ENCODE measurements at regions not wholly inside any gene's neighbourhood (a gene's known extent, or its start where the extent isn't known, plus 50 kb on each side); places are given as distances from the start of the nearest gene placed in this dataset.

DNA sequence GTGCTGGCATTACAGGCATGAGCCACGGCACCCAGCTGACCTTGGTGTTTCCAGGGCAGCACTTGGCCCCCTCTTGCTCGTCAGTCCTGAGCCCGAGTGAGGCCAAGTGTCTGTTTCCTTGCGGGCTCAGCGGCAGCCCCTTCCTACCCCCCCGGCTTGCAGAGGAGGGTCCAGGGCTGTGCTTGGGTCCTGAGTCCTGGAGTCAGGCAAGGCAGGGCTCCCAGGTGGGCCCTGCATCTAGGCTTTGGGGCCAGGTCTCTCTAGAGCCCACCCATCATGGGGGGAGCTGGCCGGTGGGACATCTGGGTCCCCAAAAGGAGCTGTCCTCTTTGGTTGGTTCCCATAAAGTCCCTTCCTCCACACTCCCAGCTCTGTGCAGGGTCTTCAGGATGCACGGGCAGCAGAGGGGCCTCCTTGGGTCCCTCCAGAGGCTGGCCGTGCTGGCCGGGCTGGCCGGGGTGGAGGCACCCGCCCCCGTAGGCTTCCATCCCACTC, 63.7 kb upstream of the HPCAL1 start:
- Histone ChIP-seq H3K79me2 (no peaks in the 10 kb centered on the region), H3K36me3 (replicated peaks; ENCODE audit: insufficient read depth, low read depth) (no peaks in the 10 kb centered on the region), H2AFZ (no peak overlapping the region), H3K4me1 (ENCODE audit: insufficient read depth) (no peaks in the 10 kb centered on the region), H3K4me3 (no peak overlapping the region), H3K27ac (no peak overlapping the region), H3K4me2 (no peak overlapping the region), H4K20me1 (ENCODE audit: insufficient read depth, poor library complexity, severe bottlenecking) (no peaks in the 10 kb centered on the region), H3K27me3 (no peaks in the 10 kb centered on the region), H3K9me2 (replicated peaks; ENCODE audit: insufficient read depth) (no peaks in the 10 kb centered on the region), H3K9me3 (ENCODE audit: low read depth) (no peaks in the 10 kb centered on the region)
- DNase-seq (ENCODE audit: low spot score) = no peak
- WGBS (ENCODE audit: low lambda C conversion rate, missing lambda C conversion rate) = 91% methylated on average over 12 of the region's 13 CpGs
- TF ChIP-seq EZH2phosphoT487 (IDR thresholded peaks at IDR 0.05; ENCODE audit: low read depth, severe bottlenecking, unreplicated experiment) = no peak
- TF ChIP-seq, protein P1, sequence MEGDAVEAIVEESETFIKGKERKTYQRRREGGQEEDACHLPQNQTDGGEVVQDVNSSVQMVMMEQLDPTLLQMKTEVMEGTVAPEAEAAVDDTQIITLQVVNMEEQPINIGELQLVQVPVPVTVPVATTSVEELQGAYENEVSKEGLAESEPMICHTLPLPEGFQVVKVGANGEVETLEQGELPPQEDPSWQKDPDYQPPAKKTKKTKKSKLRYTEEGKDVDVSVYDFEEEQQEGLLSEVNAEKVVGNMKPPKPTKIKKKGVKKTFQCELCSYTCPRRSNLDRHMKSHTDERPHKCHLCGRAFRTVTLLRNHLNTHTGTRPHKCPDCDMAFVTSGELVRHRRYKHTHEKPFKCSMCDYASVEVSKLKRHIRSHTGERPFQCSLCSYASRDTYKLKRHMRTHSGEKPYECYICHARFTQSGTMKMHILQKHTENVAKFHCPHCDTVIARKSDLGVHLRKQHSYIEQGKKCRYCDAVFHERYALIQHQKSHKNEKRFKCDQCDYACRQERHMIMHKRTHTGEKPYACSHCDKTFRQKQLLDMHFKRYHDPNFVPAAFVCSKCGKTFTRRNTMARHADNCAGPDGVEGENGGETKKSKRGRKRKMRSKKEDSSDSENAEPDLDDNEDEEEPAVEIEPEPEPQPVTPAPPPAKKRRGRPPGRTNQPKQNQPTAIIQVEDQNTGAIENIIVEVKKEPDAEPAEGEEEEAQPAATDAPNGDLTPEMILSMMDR (IDR thresholded peaks at IDR 0.05; ENCODE audit: poor library complexity) = no peak
- no peak for TF ChIP-seq EZH2 (IDR thresholded peaks at IDR 0.05; ENCODE audit: borderline replicate concordance)

DNA sequence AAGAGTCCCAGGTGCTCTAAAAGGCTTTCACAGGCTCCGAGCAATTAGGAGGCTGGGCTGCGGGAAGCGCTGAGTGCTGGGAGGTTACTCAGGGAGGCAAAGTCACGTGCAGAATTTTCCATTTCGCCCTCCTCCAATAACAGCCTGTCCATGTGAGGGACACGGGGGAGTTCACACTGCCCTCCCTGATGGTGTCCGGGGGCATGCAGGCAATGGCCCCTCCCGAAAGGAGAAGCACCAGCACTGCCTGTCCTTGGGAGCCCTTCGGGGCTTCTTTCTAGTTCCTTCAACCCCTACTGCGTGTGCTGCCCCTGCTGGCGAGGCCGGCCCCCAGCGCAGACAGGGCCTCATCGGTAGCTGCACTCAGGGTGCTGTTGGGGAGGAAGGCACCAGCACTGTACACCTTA, 63.1 kb upstream of the HPCAL1 start:
- H3K9me2 ChIP-seq (replicated peaks; ENCODE audit: insufficient read depth) = no peaks in the 10 kb centered on the region
- no peaks in the 10 kb centered on the region for H3K79me2 ChIP-seq
- WGBS (ENCODE audit: low lambda C conversion rate, missing lambda C conversion rate) = 77% methylated on average over 14 of the region's 14 CpGs
- H3K4me3 ChIP-seq = no peak overlapping the region
- H4K20me1 ChIP-seq (ENCODE audit: insufficient read depth, poor library complexity, severe bottlenecking) = no peaks in the 10 kb centered on the region
- H2AFZ ChIP-seq = no peak overlapping the region
- no peak for DNase-seq (ENCODE audit: low spot score)
- no peaks in the 10 kb centered on the region for H3K9me3 ChIP-seq (ENCODE audit: low read depth)
- no peak overlapping the region for H3K27ac ChIP-seq
- H3K4me2 ChIP-seq = no peak overlapping the region
- H3K4me1 ChIP-seq (ENCODE audit: insufficient read depth) = no peaks in the 10 kb centered on the region
- TF ChIP-seq, protein P1 (IDR thresholded peaks at IDR 0.05; ENCODE audit: poor library complexity) = no peak
- no peak for TF ChIP-seq EZH2 (IDR thresholded peaks at IDR 0.05; ENCODE audit: borderline replicate concordance)
- TF ChIP-seq EZH2phosphoT487 (IDR thresholded peaks at IDR 0.05; ENCODE audit: low read depth, severe bottlenecking, unreplicated experiment) = no peak
- H3K27me3 ChIP-seq = no peaks in the 10 kb centered on the region
- no peaks in the 10 kb centered on the region for H3K36me3 ChIP-seq (replicated peaks; ENCODE audit: insufficient read depth, low read depth)

DNA sequence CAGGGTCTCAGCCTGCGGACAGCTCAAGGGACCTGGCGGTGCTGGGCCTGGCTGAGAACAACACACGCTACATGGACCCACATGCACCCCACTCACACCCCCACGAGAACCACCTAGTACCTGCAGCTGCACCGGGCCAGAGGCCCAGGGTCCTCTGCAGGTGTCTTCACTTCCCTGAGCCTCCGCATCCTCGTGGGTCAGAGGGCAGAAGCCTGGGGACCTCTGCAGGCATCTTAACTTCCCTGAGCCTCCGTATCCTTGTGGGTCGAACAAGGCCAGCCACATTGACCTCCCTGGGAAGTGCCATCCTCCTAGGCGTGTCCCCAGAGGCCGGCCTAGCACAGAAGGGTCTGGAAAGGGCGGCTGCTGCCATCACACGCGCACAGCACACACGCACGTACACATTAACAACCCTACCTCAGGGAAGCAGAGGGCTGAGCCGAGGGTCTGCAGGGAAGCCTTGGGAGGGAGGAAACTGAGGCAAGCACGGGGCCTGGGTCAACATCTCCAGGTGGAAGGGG, 62.5 kb upstream of the HPCAL1 start:
- Histone ChIP-seq H3K9me3 (ENCODE audit: low read depth) (no peaks in the 10 kb centered on the region), H3K4me3 (no peak overlapping the region), H3K27ac (no peak overlapping the region), H3K9me2 (replicated peaks; ENCODE audit: insufficient read depth) (no peaks in the 10 kb centered on the region), H2AFZ (no peak overlapping the region), H3K4me1 (ENCODE audit: insufficient read depth) (no peaks in the 10 kb centered on the region), H3K36me3 (replicated peaks; ENCODE audit: insufficient read depth, low read depth) (no peaks in the 10 kb centered on the region), H3K27me3 (no peaks in the 10 kb centered on the region), H3K4me2 (no peak overlapping the region), H4K20me1 (ENCODE audit: insufficient read depth, poor library complexity, severe bottlenecking) (no peaks in the 10 kb centered on the region), H3K79me2 (no peaks in the 10 kb centered on the region)
- TF ChIP-seq EZH2phosphoT487 (IDR thresholded peaks at IDR 0.05; ENCODE audit: low read depth, severe bottlenecking, unreplicated experiment) (no peak), EZH2 (IDR thresholded peaks at IDR 0.05; ENCODE audit: borderline replicate concordance) (no peak)
- TF ChIP-seq, protein P1 (IDR thresholded peaks at IDR 0.05; ENCODE audit: poor library complexity) = no peak
- 92% methylated on average over 18 of the region's 18 CpGs for WGBS (ENCODE audit: low lambda C conversion rate, missing lambda C conversion rate)
- DNase-seq (ENCODE audit: low spot score) = no peak

Measured in hepatocyte (in vitro differentiated cells).